Brain microvascular endothelial cell (primary cell): ENCODE measurements at regions not wholly inside any gene's neighbourhood (a gene's known extent, or its start where the extent isn't known, plus 50 kb on each side); places are given as distances from the start of the nearest gene placed in this dataset.

Experiments
- DNase-seq: peaks from one replicate; pipeline ENCODE4 v3.0.0-alpha.2; 2020
- H3K27ac ChIP-seq: fragments of 250-450 bp; sonication (Bioruptor Pico); 2 replicates; pipeline ENCODE4 v1.5.1; 2020; ENCODE audit warnings: mild to moderate bottlenecking, moderate library complexity
- H3K27me3 ChIP-seq: fragments of 250-450 bp; sonication (Bioruptor Pico); replicated peaks from 2 replicates; pipeline ENCODE4 v1.5.1; 2020; ENCODE audit warnings: mild to moderate bottlenecking
- H3K36me3 ChIP-seq: fragments of 250-450 bp; sonication (Bioruptor Pico); replicated peaks from 2 replicates; pipeline ENCODE4 v1.5.1; 2020; ENCODE audit warnings: mild to moderate bottlenecking
- H3K4me3 ChIP-seq: 2 replicates; pipeline ENCODE4 v1.5.1; 2011; ENCODE audit warnings: low read depth, mild to moderate bottlenecking, control low read depth, low read length, moderate library complexity
- CTCF ChIP-seq: IDR thresholded peaks from 2 replicates; pipeline ENCODE4 v1.5.1; 2011; ENCODE audit warnings: low read depth, mild to moderate bottlenecking, moderate library complexity, low read length, control low read depth, inconsistent platforms; ENCODE audit errors: missing control alignments
- in situ Hi-C: cut with HindIII; loops from 2 replicates; pipeline ENCODE4 v1.10.0; 2017; ENCODE audit warnings: low sequenced_read_pairs, low pct_ligation_motif_present

DNA sequence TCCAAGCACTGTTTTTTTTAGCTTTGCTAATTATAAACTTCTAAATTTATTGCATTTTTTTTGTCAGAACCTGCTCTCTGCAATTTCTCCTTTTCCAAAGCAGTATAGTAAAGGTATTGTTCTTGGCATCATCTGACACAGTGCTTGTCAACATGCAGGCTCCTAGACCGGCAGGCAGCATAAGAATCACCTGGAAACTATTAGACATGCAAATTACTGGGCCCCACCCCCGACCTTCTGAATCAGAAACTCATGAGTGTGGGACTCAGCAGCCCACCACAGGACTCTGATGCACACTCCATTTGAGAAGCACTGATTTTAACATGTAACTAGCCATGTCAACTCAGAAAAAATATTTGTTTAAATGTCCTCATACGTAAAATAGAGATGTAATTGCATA, 551.1 kb upstream of the CELF4 start:
- in situ Hi-C loops, result no loop called here
- no peak for TF ChIP-seq CTCF
- Histone ChIP-seq H3K27ac (no peak overlapping the region), H3K27me3 (no peaks in the 10 kb centered on the region), H3K4me3 (no peak overlapping the region), H3K36me3 (no peaks in the 10 kb centered on the region)
- DNase-seq, result no peak

GRCh38 chr18:38115201-38115600, 549.6 kb upstream of the CELF4 start:
- Histone ChIP-seq H3K27ac (no peak overlapping the region), H3K4me3 (no peak overlapping the region), H3K27me3 (no peaks in the 10 kb centered on the region), H3K36me3 (no peaks in the 10 kb centered on the region)
- in situ Hi-C loops, result no loop called here
- TF ChIP-seq CTCF, result no peak
- DNase-seq, result peak; percentile 7

DNA sequence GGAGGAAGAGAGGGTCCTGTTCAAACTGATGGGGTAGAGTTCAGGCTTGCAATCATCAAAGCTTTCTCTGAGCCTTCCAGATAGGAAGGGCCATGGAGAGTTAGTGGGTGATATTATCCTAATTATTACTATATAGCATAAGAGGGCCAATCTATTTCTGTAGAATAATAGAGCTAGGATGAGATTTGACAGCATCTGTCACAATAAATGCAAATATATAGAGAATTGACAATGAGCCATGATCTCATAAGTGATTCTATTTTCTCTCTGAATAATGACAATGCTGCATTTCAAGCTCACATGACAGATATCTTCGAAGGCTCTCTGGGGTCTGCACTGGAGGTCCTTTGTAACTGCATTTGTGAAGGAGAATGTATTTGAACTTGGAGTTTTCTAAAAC, 521.9 kb upstream of the CELF4 start:
- Histone ChIP-seq H3K27me3 (no peaks in the 10 kb centered on the region), H3K4me3 (no peak overlapping the region), H3K36me3 (no peaks in the 10 kb centered on the region), H3K27ac (no peak overlapping the region)
- TF ChIP-seq CTCF, result no peak
- in situ Hi-C loops, result no loop called here
- no peak for DNase-seq

- Histone ChIP-seq H3K27me3 (no peaks in the 10 kb centered on the region), H3K36me3 (no peaks in the 10 kb centered on the region), H3K27ac (no peak overlapping the region), H3K4me3 (no peak overlapping the region)
- TF ChIP-seq CTCF, result no peak
- DNase-seq, result no peak
- in situ Hi-C loops, result no loop called here
Measured at GRCh38 chr18:38081516-38081915, 515.9 kb upstream of the CELF4 start.

GRCh38 chr18:38077229-38077628, 511.6 kb upstream of the CELF4 start:
- Histone ChIP-seq H3K4me3 (no peak overlapping the region), H3K36me3 (no peaks in the 10 kb centered on the region), H3K27me3 (no peaks in the 10 kb centered on the region), H3K27ac (no peak overlapping the region)
- no peak for DNase-seq
- in situ Hi-C loops, result no loop called here
- no peak for TF ChIP-seq CTCF

DNA sequence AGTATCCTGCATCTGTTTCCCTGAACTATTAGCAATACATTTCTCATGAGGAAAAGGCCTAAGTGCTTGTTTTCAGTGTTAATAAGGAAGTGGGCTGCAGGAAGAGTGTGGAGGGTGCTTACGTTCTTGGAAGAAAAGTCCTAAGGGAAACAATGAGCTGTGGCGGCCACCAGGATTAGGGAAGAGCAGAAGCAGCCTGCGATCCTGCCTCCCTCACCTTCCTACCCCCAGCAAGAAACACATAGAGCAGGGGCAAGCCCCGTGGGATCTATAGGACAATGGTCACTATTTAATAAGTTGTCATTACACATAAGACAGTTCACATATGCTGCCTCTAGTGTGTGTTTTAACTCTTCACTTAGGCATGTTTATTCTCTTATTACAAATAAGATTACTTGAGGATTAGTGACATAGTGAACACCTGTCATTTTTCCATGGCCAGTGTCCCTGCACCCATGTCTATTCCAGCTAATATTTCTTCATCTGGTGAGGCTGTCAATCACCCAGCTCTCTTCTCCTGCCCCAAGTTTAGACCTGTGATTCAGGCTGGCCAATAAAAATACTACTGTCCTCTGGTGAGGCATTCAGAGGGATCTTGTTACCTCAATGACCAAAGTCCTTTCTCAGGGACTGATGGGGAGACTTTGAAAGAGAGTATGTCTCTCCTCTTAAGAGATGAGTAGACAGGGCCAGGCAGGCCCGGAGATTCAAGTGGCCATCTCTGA, 510.9 kb upstream of the CELF4 start:
- in situ Hi-C loops, result no loop called here
- no peak for TF ChIP-seq CTCF

More for the DNA sequence above, 510.9 kb upstream of the CELF4 start:
- Histone ChIP-seq H3K4me3 (no peak overlapping the region), H3K27ac (no peak overlapping the region), H3K36me3 (no peaks in the 10 kb centered on the region), H3K27me3 (no peaks in the 10 kb centered on the region)
- DNase-seq, result no peak
